ENCODE measurements at regions not wholly inside any gene's neighbourhood (a gene's known extent, or its start where the extent isn't known, plus 50 kb on each side); places are given as distances from the start of the nearest gene placed in this dataset.
"Not testable (repeated sequence)": the region's sequence is repeated elsewhere in the genome, so short reads cannot be mapped to it uniquely, and the experiment has no call there.

DNA sequence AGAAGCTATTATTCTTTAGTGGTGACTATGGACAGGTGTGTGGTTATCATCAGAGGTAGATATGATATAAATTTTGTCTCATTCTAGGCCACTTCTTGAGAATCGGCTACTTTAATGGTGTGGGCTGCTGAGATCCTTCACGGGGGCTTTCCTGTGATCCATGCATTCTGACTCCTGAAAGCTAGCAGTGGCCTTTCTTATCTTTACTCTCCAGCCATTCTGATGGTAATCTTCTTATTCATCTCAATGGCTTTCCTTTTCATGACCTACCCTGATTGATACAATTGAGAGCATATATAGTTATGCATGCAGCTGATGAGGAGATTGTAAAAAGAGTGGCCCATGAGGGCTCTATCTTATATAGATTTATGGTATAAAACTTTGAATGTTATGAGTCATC is 78.3 kb upstream of the ZPLD1 start:
- Histone ChIP-seq H3K4me1 (ENCODE audit: control insufficient read depth, extremely low read depth, insufficient read depth, low read length) (no peaks in the 10 kb centered on the region), H3K9ac (replicated peaks; ENCODE audit: extremely low read depth, insufficient read depth, low read length) (no peak overlapping the region), H3K4me2 (ENCODE audit: insufficient read depth, low read length) (no peak overlapping the region), H3K27ac (ENCODE audit: insufficient read depth, low read depth, low read length) (no peak overlapping the region), H2AFZ (ENCODE audit: low read depth, low read length) (no peak overlapping the region), H3K36me3 (ENCODE audit: control insufficient read depth in 2 of 2, extremely low read depth in 1 of 2, insufficient read depth in 2 of 2, low read length in 2 of 2) (no peaks in the 10 kb centered on the region), H3K9me3 (replicated peaks; ENCODE audit: control insufficient read depth, insufficient read depth, low read length) (no peaks in the 10 kb centered on the region), H3K27me3 (ENCODE audit: control insufficient read depth in 2 of 2, insufficient read depth in 2 of 2, low read length in 2 of 2) (peaks cover 2 to 5% of the 10 kb centered on the region in 2 experiments), H3K4me3 (replicated peaks in 1 of 3; ENCODE audit: insufficient read depth in 1 of 3, low read depth in 1 of 3, low read length in 3 of 3) (no peak overlapping the region), H3K9me1 (replicated peaks; ENCODE audit: control insufficient read depth, extremely low read depth, insufficient read depth, low read length) (no peaks in the 10 kb centered on the region), H3K79me2 (ENCODE audit: control insufficient read depth, insufficient read depth, low read length) (no peaks in the 10 kb centered on the region), H4K20me1 (replicated peaks; ENCODE audit: control insufficient read depth, extremely low read depth, insufficient read depth, low read length) (no peaks in the 10 kb centered on the region)
- ChIA-PET CTCF (no interaction called here), POLR2A (no interaction called here)
- intact Hi-C loops (cut with micrococcal nuclease): no loop called here
- no peak for FAIRE-seq
- dilution Hi-C loops (cut with MboI; ENCODE audit: extremely low pct_ligation_motif_present, low sequenced_read_pairs): no loop called here
- no TSS peak for BruUV-seq (replicated peaks)
- DNase-seq (ENCODE audit: low read depth, low spot score): no peak
- TF ChIP-seq, protein P1, sequence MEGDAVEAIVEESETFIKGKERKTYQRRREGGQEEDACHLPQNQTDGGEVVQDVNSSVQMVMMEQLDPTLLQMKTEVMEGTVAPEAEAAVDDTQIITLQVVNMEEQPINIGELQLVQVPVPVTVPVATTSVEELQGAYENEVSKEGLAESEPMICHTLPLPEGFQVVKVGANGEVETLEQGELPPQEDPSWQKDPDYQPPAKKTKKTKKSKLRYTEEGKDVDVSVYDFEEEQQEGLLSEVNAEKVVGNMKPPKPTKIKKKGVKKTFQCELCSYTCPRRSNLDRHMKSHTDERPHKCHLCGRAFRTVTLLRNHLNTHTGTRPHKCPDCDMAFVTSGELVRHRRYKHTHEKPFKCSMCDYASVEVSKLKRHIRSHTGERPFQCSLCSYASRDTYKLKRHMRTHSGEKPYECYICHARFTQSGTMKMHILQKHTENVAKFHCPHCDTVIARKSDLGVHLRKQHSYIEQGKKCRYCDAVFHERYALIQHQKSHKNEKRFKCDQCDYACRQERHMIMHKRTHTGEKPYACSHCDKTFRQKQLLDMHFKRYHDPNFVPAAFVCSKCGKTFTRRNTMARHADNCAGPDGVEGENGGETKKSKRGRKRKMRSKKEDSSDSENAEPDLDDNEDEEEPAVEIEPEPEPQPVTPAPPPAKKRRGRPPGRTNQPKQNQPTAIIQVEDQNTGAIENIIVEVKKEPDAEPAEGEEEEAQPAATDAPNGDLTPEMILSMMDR (IDR thresholded peaks at IDR 0.05; ENCODE audit: extremely low read depth in 1 of 2, insufficient read depth in 1 of 2, low read depth in 1 of 2, low read length in 2 of 2): no peak
- TF ChIP-seq POLR2A (IDR thresholded peaks at IDR 0.05; ENCODE audit: low read depth, low read length) (no peak), POLR2AphosphoS5 (IDR thresholded peaks at IDR 0.05; ENCODE audit: insufficient read depth, low read depth, low read length) (no peak), EZH2 (IDR thresholded peaks at IDR 0.05; ENCODE audit: borderline replicate concordance, low read depth, low read length, severe bottlenecking) (no peak), MYC (IDR thresholded peaks at IDR 0.05; ENCODE audit: low read depth, low read length) (no peak), FOS (IDR thresholded peaks at IDR 0.05; ENCODE audit: borderline replicate concordance, insufficient read depth, low read length) (no peak), JUN (IDR thresholded peaks at IDR 0.05; ENCODE audit: borderline replicate concordance, insufficient read depth, insufficient read length, low read depth) (no peak), GATA2 (IDR thresholded peaks at IDR 0.05; ENCODE audit: insufficient read depth, insufficient read length, low read depth, low read length) (no peak)
- TF ChIP-seq, protein P2, sequence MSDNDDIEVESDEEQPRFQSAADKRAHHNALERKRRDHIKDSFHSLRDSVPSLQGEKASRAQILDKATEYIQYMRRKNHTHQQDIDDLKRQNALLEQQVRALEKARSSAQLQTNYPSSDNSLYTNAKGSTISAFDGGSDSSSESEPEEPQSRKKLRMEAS (IDR thresholded peaks at IDR 0.05; ENCODE audit: insufficient read depth, insufficient read length): no peak

DNA sequence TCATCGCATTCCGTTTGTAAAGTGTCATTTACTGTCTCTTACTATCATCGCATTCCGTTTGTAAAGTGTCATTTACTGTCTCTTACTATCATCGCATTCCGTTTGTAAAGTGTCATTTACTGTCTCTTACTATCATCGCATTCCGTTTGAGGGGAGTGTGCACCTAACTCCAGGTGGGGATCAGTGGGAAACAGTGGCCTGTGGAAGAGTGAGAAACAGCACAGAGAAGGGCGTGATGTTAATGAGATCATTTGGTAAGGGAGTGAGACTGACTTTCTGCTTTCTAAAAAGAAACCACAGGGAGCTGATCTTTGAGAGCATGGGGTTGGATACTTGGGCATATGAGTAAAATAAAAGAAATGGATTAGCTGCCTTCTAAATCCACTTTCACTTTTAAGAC is 77.5 kb upstream of the ZPLD1 start:
- H3K4me3 ChIP-seq (replicated peaks in 1 of 3; ENCODE audit: insufficient read depth in 1 of 3, low read depth in 1 of 3, low read length in 3 of 3); H3K4me2 ChIP-seq (ENCODE audit: insufficient read depth, low read length); H4K20me1 ChIP-seq (replicated peaks; ENCODE audit: control insufficient read depth, extremely low read depth, insufficient read depth, low read length); H2AFZ ChIP-seq (ENCODE audit: low read depth, low read length); CTCF ChIA-PET; intact Hi-C loops (cut with micrococcal nuclease); POLR2A ChIA-PET; H3K27me3 ChIP-seq (ENCODE audit: control insufficient read depth in 2 of 2, insufficient read depth in 2 of 2, low read length in 2 of 2); H3K36me3 ChIP-seq (ENCODE audit: control insufficient read depth in 2 of 2, extremely low read depth in 1 of 2, insufficient read depth in 2 of 2, low read length in 2 of 2); dilution Hi-C loops (cut with MboI; ENCODE audit: extremely low pct_ligation_motif_present, low sequenced_read_pairs); H3K79me2 ChIP-seq (ENCODE audit: control insufficient read depth, insufficient read depth, low read length); H3K4me1 ChIP-seq (ENCODE audit: control insufficient read depth, extremely low read depth, insufficient read depth, low read length); BruUV-seq (replicated peaks); H3K9me1 ChIP-seq (replicated peaks; ENCODE audit: control insufficient read depth, extremely low read depth, insufficient read depth, low read length); H3K9ac ChIP-seq (replicated peaks; ENCODE audit: extremely low read depth, insufficient read depth, low read length); DNase-seq (ENCODE audit: low read depth, low spot score); H3K9me3 ChIP-seq (replicated peaks; ENCODE audit: control insufficient read depth, insufficient read depth, low read length); FAIRE-seq; H3K27ac ChIP-seq (ENCODE audit: insufficient read depth, low read depth, low read length): not testable (repeated sequence)
